ENCODE measurements at regions not wholly inside any gene's neighbourhood (a gene's known extent, or its start where the extent isn't known, plus 50 kb on each side); places are given as distances from the start of the nearest gene placed in this dataset.
"Not testable (repeated sequence)": the region's sequence is repeated elsewhere in the genome, so short reads cannot be mapped to it uniquely, and the experiment has no call there.

DNA sequence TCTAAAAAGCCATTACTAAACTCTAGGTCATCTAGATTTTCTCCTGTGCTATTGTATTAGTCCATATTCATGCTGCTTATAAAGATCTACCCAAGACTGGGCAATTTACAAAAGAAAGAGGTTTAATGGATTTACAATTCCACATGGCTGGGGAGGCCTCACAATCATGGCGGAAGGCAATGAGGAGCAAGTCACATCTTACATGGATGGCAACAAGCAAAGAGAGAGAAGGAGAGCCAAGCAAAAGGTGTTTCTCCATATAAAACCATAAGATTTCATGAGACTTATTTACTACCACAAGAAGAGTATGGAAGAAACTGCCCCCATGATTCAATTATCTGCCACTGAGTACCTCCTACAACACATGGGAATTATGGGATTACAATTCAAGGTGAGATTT is 69.6 kb upstream of the CCDC6 start:
- H3K9me3 Mint-ChIP-seq (ENCODE audit: unreplicated experiment); H3K4me3 Mint-ChIP-seq (ENCODE audit: unreplicated experiment); H3K36me3 Mint-ChIP-seq (ENCODE audit: low read depth, unreplicated experiment); H3K4me1 Mint-ChIP-seq (ENCODE audit: unreplicated experiment); H3K27ac Mint-ChIP-seq (ENCODE audit: unreplicated experiment); H3K27me3 Mint-ChIP-seq (ENCODE audit: unreplicated experiment); DNase-seq (ENCODE audit: low spot score): not testable (repeated sequence)

DNA sequence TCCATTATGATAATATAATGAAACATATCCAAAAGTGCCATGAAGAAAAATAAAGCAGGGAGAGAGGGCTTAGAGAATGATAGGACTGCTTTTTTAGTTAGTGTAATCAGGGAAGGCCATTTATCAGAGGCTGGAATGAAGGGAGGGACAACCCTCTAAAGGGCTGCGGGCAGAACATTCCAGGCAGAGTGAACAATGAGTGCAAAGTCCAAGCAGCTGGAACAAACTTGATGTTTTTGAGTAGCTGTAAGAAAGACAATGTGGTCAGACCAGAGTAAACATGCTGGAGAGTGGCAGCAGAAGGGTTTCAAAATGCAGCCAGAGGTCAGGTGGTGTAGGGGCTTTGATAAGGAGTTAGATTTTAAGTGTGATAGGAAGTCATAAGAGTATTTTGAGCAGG is 65.6 kb upstream of the CCDC6 start:
- H3K27ac Mint-ChIP-seq (ENCODE audit: unreplicated experiment) = no peak overlapping the region
- DNase-seq (ENCODE audit: low spot score) = no peak
- TF ChIP-seq, protein P1, sequence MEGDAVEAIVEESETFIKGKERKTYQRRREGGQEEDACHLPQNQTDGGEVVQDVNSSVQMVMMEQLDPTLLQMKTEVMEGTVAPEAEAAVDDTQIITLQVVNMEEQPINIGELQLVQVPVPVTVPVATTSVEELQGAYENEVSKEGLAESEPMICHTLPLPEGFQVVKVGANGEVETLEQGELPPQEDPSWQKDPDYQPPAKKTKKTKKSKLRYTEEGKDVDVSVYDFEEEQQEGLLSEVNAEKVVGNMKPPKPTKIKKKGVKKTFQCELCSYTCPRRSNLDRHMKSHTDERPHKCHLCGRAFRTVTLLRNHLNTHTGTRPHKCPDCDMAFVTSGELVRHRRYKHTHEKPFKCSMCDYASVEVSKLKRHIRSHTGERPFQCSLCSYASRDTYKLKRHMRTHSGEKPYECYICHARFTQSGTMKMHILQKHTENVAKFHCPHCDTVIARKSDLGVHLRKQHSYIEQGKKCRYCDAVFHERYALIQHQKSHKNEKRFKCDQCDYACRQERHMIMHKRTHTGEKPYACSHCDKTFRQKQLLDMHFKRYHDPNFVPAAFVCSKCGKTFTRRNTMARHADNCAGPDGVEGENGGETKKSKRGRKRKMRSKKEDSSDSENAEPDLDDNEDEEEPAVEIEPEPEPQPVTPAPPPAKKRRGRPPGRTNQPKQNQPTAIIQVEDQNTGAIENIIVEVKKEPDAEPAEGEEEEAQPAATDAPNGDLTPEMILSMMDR (IDR thresholded peaks at IDR 0.05; ENCODE audit: unreplicated experiment) = no peak

DNA sequence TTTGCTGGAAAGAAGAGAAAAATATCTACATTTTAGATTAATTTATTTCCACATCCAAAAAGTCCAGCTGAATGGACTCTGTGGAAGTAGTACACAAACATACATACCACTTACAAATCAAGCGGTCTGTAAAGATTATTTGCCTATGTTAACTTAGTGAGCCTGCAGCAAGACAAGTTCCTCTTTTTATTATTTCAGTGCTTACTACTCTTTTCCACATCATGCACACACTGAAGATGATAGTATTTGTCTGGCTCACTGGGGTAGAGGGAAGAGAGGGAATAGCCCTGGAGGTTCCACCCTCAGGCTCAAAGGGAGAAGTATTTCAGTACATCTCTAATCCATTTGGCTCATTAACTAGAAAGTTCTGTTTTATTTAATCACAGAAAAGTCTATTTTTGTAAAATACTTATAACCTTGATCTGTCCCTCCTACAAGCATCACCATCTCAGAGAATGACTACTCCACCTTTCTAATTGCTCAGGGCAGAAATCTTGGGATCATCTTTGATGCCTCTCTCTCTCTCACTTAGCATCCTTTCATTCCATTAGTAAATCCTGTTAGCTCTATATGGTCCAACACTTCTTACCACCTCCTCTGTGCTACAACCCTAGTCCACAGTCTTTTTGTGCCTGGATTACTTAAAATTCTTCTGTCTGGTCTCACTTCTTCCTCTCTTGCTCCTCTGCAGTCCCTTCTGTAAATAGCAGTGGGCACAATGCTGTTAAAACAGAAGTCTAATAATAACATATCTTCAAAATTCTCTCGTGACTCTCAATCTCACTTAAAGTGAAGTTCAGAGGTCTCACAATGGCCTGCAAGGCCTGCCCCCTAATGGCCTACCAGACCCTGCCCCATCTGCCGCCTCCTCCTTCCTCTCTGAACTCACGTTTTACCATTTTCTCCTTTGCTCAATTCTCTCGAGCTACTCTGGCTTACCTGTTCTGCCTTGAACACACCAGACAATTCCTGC is 64.3 kb upstream of the CCDC6 start:
- Mint-ChIP-seq H3K36me3 (ENCODE audit: low read depth, unreplicated experiment) (no peaks in the 10 kb centered on the region), H3K4me3 (ENCODE audit: unreplicated experiment) (no peak overlapping the region), H3K4me1 (ENCODE audit: unreplicated experiment) (peaks cover 3% of the 10 kb centered on the region), H3K9me3 (ENCODE audit: unreplicated experiment) (no peaks in the 10 kb centered on the region), H3K27ac (ENCODE audit: unreplicated experiment) (no peak overlapping the region), H3K27me3 (ENCODE audit: unreplicated experiment) (no peaks in the 10 kb centered on the region)
- no peak for DNase-seq (ENCODE audit: low spot score)
- TF ChIP-seq, protein P1 (IDR thresholded peaks at IDR 0.05; ENCODE audit: unreplicated experiment) = no peak

More for the DNA sequence above, 65.6 kb upstream of the CCDC6 start:
- no peaks in the 10 kb centered on the region for H3K36me3 Mint-ChIP-seq (ENCODE audit: low read depth, unreplicated experiment)
- no peaks in the 10 kb centered on the region for H3K9me3 Mint-ChIP-seq (ENCODE audit: unreplicated experiment)
- H3K4me3 Mint-ChIP-seq (ENCODE audit: unreplicated experiment) = no peak overlapping the region
- H3K27me3 Mint-ChIP-seq (ENCODE audit: unreplicated experiment) = no peaks in the 10 kb centered on the region
- no peaks in the 10 kb centered on the region for H3K4me1 Mint-ChIP-seq (ENCODE audit: unreplicated experiment)

DNA sequence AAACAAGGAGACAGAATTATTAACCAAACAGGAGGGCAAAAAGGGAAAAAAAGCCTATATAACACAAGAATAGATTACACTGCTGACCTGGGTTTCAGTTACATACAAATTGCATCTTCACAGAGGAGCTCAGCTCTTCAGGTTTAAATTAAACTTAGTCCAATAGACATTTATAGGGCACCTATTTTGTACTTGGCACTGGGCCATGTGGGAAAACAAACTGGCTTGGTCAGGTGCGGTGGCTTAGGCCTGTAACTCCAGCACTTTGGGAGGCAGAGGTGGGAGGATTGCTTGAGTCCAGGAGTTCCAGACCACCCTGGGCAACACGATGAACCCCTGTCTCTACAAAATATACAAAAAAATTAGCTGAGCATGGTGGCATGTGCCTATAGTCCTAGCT is 62.3 kb upstream of the CCDC6 start:
- no peaks in the 10 kb centered on the region for H3K27me3 Mint-ChIP-seq (ENCODE audit: unreplicated experiment)
- H3K27ac Mint-ChIP-seq (ENCODE audit: unreplicated experiment) = no peak overlapping the region
- TF ChIP-seq, protein P1 (IDR thresholded peaks at IDR 0.05; ENCODE audit: unreplicated experiment) = no peak
- H3K9me3 Mint-ChIP-seq (ENCODE audit: unreplicated experiment) = no peaks in the 10 kb centered on the region
- DNase-seq (ENCODE audit: low spot score) = no peak
- H3K36me3 Mint-ChIP-seq (ENCODE audit: low read depth, unreplicated experiment) = no peaks in the 10 kb centered on the region
- no peak overlapping the region for H3K4me3 Mint-ChIP-seq (ENCODE audit: unreplicated experiment)
- H3K4me1 Mint-ChIP-seq (ENCODE audit: unreplicated experiment) = peaks cover 7% of the 10 kb centered on the region

DNA sequence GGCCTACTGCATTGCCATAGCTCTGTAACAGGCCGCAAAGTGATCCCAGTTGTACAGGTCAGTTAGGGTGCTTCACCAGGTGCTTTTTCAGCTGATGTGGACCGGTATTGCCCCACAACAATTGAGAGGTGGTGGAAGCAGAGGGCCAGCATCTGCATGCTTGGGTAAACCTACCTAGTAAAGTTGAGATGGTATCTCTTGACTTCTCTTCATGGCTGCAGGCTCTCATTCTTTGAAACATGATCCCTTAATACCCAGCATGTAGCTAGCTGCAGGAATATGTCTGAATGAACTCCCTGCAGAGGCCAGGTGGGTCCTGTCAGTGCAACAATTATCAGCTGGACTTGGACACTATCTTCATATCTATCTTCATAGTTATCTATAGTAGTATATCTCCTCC is 60.7 kb upstream of the CCDC6 start:
- Mint-ChIP-seq H3K36me3 (ENCODE audit: low read depth, unreplicated experiment) (no peaks in the 10 kb centered on the region), H3K9me3 (ENCODE audit: unreplicated experiment) (no peaks in the 10 kb centered on the region), H3K4me3 (ENCODE audit: unreplicated experiment) (no peak overlapping the region), H3K27ac (ENCODE audit: unreplicated experiment) (no peak overlapping the region), H3K4me1 (ENCODE audit: unreplicated experiment) (peaks cover 7% of the 10 kb centered on the region), H3K27me3 (ENCODE audit: unreplicated experiment) (no peaks in the 10 kb centered on the region)
- TF ChIP-seq, protein P1 (IDR thresholded peaks at IDR 0.05; ENCODE audit: unreplicated experiment) = no peak
- DNase-seq (ENCODE audit: low spot score) = no peak

Data from endothelial cell (in vitro differentiated cells).